ENCODE measurements at regions not wholly inside any gene's neighbourhood (a gene's known extent, or its start where the extent isn't known, plus 50 kb on each side); places are given as distances from the start of the nearest gene placed in this dataset.

DNA sequence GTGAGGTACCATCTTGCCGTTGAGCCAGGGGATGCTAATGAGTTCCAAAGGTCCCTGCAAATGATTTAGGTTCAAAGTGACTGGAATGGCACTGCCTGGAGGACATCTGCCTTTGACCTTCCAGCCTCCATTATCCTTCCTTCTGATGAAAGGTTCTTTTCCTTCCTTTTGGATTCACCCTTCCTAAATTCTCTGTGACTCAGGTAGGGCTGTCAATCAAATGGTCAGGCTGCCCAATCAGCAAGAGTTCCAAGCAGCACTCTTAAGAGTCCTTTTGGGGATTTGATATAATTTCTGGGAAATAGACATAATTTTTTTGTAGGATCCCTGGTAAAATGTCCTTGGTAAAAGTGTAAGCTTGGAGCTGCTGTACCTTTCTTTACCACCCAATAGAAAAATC, 58.8 kb upstream of the LMO4 start:
- Histone ChIP-seq H3K36me3 (no peaks in the 10 kb centered on the region), H3K4me3 (no peak overlapping the region), H3K4me1 (no peaks in the 10 kb centered on the region), H3K9me3 (no peaks in the 10 kb centered on the region), H3K27me3 (no peaks in the 10 kb centered on the region), H3K27ac (replicated peaks in 1 of 4) (no peak overlapping the region)
- 0% methylated on average over 1 of the region's 1 CpG for WGBS
- no peak for DNase-seq (ENCODE audit: extremely low spot score)
- TF ChIP-seq EP300 (IDR thresholded peaks at IDR 0.05): no peak
- TF ChIP-seq CTCF (IDR thresholded peaks at IDR 0.05): no peak
- TF ChIP-seq POLR2A (IDR thresholded peaks at IDR 0.05; ENCODE audit: low read depth): no peak
- TF ChIP-seq POLR2AphosphoS5 (IDR thresholded peaks at IDR 0.05): no peak
- intact Hi-C loops (cut with DNase I): no loop called here

GRCh38 chr1:87273291-87273690, 55.4 kb upstream of the LMO4 start:
- TF ChIP-seq POLR2AphosphoS5 (IDR thresholded peaks at IDR 0.05) (no peak), CTCF (IDR thresholded peaks at IDR 0.05) (no peak)
- Histone ChIP-seq H3K4me3 (no peak overlapping the region), H3K9me3 (no peaks in the 10 kb centered on the region), H3K27me3 (no peaks in the 10 kb centered on the region), H3K36me3 (no peaks in the 10 kb centered on the region), H3K27ac (replicated peaks in 1 of 4) (no peak overlapping the region), H3K4me1 (no peaks in the 10 kb centered on the region)
- DNase-seq (ENCODE audit: extremely low spot score): no peak
- intact Hi-C loops (cut with DNase I): no loop called here
- WGBS: 27% methylated on average over 1 of the region's 1 CpG

DNA sequence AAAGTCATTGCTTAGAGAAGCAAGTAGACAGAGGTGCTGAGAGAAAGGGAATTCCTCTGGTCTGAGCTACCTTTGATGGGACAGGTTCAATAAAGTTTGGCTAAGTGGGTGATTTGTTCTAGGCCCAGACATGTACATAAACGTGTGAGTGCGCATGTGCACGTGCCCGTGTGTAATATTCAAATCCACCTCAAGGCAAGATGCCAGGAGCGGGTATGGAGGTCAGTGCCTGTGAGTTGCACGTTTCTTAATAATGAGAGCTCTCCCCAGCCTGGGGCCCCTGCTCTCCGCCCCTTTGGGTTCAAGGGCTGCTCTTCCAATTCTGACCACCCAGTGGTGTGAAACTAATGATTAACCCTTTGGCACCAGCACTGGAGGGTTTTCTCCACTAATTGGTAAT, 53.8 kb upstream of the LMO4 start:
- peaks cover 0 to 6% (median 2%) of the 10 kb centered on the region in 4 donors for H3K4me1 ChIP-seq
- H3K36me3 ChIP-seq: no peaks in the 10 kb centered on the region
- H3K9me3 ChIP-seq: no peaks in the 10 kb centered on the region
- no peak for TF ChIP-seq POLR2A (IDR thresholded peaks at IDR 0.05; ENCODE audit: low read depth)
- no peak for TF ChIP-seq EP300 (IDR thresholded peaks at IDR 0.05)
- TF ChIP-seq POLR2AphosphoS5 (IDR thresholded peaks at IDR 0.05): no peak
- TF ChIP-seq CTCF (IDR thresholded peaks at IDR 0.05): no peak
- H3K27me3 ChIP-seq: no peaks in the 10 kb centered on the region
- 84% methylated on average over 7 of the region's 7 CpGs for WGBS
- intact Hi-C loops (cut with DNase I): no loop called here
- H3K27ac ChIP-seq (replicated peaks in 1 of 4): no peak overlapping the region
- no peak overlapping the region for H3K4me3 ChIP-seq
- no peak for DNase-seq (ENCODE audit: extremely low spot score)

DNA sequence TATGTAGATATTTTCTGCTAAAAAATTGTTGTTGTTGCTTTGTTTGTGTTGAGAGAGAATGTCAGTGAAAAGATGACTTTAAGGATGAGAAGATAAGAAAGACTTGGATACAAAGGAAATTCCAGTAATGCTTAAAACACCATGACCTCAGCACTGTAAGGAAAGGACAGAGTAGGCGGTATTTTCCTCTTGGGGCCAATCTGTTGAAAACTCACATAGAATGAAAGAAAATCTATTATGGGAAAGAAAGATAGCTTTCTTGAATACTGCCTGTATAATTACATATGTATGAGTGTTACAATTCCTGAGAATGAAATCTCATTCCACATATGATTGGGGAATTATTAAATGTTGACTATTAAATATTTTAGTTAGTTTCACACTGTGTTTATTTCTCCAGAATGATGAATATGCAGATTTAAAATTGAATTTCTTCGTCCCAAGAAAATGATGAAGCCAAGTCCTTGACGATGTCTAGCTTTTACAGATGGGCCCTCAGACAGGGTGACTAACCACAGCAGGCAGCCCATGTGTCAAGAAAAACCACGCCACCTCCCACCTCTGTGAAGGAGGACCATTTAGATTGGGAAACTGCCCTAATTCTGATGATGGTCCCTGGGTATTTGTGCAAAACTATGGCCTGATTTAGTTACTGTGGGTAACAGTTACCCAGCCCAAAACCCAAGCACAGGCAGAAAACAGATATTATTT, 49.7 kb upstream of the LMO4 start:
- H3K9me3 ChIP-seq: no peaks in the 10 kb centered on the region
- peaks cover 0 to 6% (median 2%) of the 10 kb centered on the region in 4 donors for H3K4me1 ChIP-seq
- no peaks in the 10 kb centered on the region for H3K27me3 ChIP-seq
- peak overlapping the region in 2 of 4 donors; percentile 9 to 13 for H3K27ac ChIP-seq (replicated peaks in 1 of 4)
- DNase-seq (ENCODE audit: extremely low spot score): no peak
- no peaks in the 10 kb centered on the region for H3K36me3 ChIP-seq
- TF ChIP-seq POLR2A (IDR thresholded peaks at IDR 0.05; ENCODE audit: low read depth): no peak
- TF ChIP-seq CTCF (IDR thresholded peaks at IDR 0.05): no peak
- no peak for TF ChIP-seq EP300 (IDR thresholded peaks at IDR 0.05)
- TF ChIP-seq POLR2AphosphoS5 (IDR thresholded peaks at IDR 0.05): no peak
- intact Hi-C loops (cut with DNase I): no loop called here
- 65% methylated on average over 4 of the region's 4 CpGs for WGBS
- no peak overlapping the region for H3K4me3 ChIP-seq

All from esophagus muscularis mucosa (tissue), 4 donors.